NCI-H1105 treated with DMSO at 0.1 percent for 48 hours (cell line): ENCODE measurements at regions not wholly inside any gene's neighbourhood (a gene's known extent, or its start where the extent isn't known, plus 50 kb on each side); places are given as distances from the start of the nearest gene placed in this dataset.

Experiments used
- DNase-seq: peaks from one replicate; lab custom pipeline; 2025; lab: John Stamatoyannopoulos, UW

DNA sequence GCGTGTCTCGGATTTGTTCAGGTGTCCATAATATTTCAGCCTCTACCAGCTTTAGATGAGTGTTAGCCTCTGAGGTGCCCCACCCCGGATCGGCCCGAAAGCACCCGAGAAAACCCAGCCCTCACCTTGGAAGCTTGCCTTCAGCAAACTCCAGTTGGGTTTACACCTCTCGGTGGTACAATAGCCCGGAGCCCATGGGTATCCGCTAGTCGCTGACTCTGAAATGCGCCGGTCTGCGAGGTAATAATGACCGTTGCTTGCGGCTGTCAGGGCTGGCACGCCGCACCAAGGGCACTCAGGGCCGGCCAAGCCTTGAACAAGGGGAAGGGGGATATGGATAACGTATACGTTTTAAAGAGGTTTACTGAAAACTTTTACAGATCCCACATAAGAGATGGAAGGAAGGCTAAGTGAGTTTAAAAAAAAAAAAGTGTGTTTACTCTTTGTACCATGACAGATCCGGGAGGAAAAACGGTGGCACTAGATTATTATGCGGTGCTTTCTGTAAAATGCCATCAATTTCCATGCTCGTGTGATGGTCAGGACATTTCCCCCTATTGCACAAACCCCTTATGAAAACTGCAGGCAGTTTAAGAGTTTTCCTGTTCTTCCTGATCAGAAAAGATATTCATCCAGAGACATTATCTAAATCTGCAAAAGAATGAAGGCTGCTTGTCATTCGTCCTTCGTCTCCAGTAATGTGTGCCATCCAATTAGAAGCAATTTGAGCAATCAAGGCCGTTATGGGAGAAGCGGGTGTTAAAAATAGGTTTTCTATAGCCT, 124.2 kb downstream of the TMEM161B start:
- no peak for DNase-seq

DNA sequence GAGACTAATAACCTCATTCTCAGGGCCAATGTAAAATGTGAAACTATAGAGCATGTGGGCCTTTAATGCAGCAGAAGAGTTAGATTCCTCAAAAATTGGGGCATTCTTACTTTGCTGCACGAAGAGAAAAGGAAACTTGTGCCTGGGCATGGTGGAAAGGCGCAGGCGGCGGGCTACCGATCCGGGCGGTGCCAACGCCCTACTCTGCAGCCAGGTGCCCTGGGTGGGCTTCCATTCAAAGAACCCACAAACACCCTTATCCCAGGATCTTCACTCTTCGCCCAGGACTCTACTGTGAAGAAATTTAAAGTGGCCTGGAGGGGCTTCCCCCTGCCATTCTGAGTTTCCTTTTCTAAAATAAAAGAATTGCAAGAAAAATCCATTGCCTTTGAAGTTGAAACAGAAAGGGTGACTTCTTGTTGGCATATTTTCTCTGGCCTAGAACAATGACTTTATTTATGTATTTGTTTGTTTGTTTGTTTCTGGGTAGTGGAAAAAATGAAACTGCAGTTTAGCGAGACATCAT, 124.9 kb downstream of the TMEM161B start:
- no peak for DNase-seq

DNA sequence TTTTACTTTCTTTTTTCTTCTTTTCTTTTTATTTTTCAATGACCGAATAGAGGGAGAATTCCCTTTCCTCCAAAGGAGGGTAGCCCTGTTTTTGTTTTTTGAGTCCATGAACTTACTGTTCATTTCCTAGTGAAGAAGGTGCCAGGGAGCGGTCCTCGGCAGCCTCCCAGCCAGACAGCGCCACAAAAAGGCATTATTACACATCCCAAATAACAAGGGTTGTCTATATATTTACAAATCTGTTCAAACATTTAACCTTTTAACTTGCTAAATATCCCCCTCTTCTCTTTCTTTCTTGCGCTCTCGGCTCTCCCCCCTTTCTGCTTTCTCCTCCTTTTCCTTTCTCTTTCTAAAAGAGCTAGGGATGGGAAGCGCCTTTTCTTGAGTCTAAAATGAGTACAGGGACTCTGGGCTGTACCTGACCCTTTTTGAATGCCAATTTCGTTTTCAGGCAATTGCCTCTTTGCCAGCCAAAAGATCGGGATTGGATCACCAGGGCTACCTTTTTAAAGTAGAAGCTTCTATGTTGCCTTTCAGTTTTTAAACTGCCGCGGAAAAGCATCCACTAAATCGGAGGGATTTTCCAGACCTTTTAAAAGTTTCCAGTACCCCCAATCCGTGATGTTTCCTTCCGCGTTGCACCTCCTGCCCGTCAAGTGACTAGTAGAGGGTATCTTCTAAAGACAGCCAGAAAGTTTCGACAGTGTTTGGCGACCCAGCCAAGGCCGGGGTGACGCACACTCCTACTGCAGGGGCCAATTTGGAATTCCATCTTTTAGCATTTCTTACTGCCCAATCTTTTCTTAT, 125.6 kb downstream of the TMEM161B start:
- no peak for DNase-seq

DNA sequence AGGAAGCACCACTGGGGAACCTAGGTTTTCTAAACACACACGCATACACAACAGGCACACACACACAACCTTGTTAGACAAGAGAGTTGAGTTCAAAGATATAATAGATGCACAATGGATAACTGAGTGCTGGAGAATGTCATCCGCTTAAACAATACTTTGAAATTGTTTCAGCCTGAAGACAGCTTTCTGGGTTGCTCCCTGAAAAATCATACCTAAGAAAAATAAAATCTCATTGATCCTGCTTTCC, 126.1 kb downstream of the TMEM161B start:
- DNase-seq, result no peak

DNA sequence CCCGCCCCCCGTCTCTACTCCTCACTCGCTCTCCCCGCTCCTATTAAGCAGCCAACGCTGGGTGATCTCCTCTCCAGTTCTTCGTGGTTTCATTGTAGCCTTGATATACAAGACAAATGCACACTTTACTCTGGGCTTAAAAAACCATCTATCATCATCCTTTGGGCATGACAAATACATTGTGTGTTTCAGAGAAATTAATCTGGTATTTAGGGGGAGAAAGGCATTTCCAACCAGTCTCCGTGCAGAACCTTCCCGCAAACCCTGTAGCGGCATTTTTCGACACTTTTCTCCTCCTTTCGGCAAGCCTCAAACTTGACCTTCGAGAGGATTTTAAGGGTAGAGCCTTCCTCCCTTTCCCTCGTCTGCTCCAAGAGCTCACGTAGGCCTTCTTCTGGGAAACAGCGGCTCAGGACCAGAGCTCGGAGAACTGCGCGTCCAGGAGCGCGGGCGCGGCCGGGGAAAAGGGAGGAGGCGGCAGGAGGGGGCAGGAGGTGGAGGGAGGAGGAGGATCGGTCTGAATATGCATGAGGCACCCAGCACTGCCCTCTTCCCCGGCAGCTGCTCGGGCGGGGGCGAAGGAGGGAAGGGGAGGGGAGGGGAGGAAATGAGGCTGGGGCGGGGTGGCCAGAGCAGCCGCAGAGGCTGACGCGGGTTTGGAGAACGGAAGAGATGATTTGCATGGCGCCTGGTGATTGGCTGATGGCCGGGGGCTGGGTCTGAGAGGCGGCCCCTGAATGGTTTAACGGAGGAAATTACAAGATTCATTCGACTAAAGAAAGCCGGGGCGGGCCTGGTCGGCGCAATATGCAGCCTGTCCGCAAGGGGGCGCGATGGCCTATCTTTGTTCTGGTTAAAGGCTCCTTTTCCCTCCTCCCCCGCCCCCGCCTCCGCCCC, 127.5 kb downstream of the TMEM161B start:
- peak; percentile 94 for DNase-seq

DNA sequence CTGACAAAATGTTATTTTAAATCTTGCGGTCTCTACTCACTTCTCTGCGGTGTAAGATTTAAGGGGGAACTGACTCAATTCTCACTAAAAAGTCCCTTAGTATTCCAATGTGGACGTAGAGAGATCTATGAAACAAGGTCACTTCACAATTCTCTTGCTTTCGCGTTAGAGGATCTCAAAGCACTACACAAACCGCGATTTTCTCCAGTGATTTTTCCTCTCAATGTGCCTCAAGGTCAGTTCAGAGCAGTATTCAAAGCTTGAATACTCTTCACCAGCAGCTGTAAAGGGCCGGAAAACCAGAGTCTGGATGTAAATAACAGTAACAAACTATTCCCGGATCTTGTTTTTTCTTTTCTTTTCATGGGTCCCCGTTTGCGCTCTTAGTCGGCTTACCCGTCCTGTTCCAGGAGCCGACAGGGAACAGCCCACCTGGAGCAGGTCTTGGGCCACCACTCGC, 128.2 kb downstream of the TMEM161B start:
- DNase-seq, result no peak

DNA sequence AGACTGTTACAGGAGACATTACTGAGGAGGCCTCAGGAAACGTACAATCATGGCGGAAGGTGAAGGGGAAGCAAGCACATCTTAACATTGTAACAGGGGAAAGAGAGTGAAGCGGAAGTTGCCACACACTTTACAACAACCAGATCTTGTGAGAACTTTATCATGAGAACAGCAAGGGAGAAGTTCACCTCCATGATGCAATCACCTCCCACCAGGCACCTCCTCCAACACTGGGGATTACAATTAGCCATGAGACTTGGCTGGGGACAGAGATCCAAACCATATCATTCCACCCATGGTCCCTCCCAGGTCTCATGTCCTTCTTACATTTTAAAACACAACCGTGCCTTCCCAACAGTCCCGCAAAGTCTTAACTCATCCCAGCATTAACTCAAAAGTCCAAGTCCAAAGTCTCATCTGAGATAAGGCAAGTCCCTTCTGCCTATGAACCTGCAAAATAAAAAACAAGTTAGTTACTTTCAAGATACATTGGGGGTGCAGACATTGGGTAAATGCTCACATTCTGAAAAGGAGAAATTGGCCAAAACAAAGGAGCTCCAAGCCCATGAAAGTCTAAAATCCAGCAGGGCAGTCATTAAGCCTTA, 138.3 kb downstream of the TMEM161B start:
- DNase-seq, result no peak

DNA sequence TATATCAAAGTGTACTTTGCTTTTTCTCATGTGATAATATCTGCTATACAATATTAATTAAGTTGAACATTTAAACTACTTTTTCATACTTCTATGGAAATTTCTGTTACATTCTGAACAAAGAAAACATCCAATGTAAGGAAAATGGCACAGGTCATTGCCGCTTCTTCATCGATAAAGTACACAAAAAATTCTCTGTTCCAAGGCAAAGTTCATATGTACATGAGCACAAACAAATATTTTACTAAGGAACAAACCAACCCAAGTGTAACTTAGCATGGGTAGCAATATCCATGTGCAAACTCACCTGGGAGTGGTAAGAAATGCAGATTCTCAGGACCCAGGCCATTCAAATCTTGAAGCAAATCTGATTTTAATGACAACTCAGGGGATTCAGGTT, 139.8 kb downstream of the TMEM161B start:
- DNase-seq, result no peak

DNA sequence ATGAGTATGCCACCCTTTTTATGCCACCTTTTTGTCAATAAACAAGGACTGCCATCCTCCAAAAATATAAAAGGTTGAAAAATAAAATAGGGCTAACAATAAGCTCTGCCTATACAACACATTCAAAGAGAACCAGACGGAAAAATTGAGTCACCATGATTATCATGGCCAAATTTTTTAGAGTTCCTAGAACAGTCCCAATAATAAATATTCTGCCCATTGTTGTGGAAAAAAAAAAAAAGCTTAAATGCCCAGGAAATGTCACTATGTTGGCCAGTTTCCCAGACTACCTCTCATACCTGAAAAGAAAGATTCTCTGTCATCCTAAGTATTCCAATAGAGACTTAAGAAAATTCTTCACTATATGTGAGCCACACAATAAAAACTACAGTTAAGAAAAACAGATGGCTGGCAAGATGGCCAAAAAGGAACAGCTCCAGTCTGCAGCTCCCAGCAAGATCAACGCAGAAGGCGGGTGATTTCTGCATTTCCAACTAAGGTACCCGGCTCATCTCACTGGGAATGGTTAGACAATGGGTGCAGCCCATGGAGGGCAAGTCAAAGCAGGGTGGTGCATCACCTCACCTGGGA, 149.0 kb downstream of the TMEM161B start:
- no peak for DNase-seq

DNA sequence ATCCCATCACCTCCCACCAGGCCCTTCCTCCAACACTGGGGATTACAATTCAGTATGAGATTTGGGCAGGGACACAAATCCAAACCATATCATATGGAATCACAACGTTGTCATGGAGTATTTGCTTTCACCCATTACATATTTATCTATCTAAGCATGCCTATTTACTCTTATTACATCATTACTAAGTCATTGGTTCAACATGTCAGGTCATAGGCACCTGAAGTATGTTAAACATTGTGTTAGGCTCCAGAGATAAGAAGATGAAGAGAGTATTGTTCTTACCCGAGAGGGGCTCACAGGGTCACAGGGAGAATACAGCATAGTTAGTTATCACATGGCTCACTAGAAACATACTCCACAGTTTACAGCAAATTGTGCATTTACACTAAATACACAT, 150.5 kb downstream of the TMEM161B start:
- no peak for DNase-seq

DNA sequence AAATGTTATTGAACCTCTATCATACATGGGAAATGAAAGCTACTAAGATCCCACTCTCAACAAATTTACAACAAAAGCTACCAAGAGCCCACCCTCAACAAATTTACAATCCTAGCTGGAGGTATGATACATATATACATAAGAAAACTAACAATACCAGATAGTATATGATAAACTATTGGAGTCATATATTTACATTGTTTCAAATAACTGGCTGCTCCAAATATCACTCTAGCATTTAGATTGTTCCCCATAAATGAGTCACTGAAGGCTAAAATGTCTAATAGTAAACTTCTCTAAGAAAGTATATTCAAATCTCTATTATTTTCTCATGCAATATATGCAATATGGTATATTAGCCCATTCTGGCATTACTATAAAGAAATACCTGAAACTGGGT, 151.1 kb downstream of the TMEM161B start:
- DNase-seq, result no peak

DNA sequence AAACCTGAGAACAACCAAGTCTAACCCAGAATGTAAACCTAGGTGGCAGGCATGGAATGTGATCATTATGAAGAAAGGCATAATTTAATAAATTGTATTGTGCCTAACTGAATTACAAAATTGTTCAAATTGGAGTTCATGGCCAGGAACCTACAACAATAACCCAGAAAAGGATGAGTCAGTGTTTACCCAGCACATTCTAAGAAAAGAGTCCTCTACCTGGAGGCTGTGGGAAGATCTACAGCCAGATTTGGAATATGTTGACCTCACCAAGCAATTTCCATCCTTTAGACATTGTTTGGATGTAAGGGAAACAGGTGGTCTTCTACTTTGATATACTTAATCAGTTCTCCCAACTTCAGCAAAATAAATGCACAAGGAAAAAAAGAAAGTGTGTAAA, 152.2 kb downstream of the TMEM161B start:
- DNase-seq, result no peak

DNA sequence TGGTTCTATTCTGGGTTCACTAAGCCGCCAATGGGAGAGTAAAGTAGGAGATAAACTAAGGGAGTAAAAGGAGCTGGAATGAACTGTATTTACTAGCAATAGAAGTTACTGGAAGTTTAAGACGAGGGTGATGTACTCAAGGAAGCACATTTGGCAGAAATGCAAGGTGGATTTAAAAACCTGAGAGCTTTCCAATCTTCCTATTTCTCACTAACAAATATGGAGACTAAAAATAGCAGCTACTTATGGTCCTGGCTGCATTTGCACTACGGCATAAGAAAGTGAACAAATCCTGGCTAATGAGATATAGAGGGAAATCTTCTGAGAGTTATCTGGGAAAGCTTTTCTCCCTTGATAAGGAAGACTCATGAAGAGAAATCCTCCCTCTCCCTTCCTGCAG, 153.4 kb downstream of the TMEM161B start:
- no peak for DNase-seq

DNA sequence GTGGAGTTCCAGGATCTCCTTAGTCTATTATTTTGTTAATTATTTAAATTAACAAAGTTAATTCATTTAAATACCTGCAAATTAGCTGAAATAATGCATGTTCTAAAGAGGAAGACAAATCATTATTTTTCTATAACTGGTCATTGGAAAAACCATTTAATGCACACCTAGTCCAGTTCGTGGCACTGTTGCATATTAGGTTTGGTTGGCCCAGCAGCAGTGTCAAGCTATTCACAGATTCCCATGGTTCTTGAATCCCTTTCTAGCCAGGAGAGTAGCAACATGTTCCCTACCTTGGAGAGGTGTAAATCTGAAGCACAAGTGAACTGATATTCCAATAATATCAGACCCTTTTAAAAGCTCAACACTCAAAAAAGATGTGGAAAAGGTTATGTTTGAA, 155.2 kb downstream of the TMEM161B start:
- no peak for DNase-seq

DNA sequence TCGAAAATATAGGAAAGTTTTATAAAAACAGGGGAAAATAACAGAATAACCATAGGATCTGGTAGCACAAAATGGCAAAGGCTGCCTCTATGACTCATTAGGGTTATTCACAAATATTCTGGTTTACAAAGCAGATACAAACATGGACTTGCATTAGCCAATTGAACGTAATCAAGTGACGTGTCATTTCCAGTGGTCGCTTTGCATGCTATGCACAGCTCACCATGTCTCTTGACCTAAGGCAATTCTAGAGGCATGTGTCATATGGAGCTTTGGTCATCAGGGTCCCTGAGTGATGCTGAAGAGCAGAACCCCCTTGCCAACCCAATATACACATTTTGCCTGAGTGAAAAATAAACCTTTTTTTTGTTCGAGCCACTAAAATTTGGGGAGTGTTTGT, 158.8 kb downstream of the TMEM161B start:
- DNase-seq, result no peak

DNA sequence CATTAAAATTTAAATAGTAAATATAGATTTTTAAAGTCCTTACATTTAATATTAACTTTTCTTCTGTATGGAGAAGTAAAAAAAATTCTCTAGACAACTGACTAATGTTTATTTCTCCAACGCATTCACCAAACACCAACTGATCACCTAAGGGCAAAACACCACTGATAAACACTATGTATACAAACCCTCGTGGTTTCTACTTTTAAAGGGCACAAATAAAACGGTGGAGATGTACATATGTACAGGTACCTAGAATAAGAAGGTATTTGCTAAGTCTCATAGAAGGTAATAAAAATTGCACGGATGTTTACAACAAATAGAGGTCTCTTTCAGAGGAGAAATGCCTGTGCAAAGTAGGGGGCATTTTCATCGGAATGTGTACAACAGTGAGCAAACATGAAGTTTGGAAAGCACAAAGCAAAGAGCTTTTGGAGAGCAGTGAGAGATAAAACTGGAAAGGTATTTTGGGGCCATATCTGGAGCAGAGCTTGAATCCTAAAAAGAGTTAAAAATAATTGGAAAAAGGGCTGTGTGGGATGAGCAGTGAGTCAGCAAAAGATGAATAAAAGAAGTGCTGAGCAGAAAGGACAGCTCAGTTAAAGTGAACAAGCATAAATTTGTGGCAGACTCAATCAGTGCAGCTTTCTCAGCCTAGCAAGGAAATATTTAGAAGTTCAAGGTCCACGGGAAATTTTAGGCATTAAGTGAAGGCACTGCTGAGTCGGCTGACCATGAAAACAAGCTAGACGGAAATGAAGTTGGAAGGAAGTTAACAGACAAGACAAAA, 160.0 kb downstream of the TMEM161B start:
- DNase-seq, result no peak

DNA sequence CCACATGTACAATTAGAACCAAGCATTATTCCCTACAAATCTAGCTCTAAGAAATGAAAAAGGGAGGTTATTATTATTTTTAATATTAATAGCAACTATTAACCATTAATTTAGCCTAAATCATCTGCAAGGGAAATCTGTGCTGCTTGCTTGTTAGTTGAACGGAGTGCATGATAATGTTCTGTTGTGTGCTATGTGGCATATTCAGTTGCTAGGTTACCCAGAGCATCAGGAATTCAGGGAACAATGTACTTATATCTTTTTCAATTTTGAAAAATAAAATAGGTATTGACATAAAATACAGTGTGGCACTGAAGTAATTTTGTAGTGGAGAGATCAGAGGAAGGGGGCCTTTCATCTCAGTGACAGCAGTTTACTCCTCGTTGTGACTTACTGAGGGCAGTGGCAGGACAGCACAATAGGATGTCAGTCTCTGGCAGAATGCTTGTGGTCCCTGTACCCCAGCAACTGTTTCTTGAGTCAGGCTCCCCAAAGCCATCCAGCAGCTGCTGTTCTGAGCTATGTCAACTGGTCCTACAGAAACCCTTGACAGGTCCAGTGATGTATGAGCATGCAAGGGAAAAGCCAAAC, 173.6 kb downstream of the TMEM161B start:
- no peak for DNase-seq

DNA sequence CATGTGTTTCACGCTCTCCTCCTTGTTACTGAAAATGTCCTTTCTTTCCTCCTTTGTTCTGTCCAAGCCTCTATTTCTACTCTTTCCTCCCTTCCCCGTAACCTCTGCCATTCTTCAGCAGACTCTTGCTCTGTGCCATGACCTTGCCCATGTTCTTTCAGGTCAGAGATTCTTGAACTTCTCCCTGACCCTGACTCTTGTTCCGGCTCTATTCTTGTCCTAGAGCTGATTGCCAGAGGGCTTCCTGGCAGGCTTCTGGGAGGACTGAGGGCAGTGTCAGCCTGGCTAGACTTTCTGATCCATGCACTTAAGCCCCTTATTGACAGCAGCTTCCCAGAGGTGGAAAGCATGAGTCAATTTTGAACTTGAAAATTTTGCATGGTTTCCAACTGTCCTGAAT, 174.2 kb downstream of the TMEM161B start:
- no peak for DNase-seq

DNA sequence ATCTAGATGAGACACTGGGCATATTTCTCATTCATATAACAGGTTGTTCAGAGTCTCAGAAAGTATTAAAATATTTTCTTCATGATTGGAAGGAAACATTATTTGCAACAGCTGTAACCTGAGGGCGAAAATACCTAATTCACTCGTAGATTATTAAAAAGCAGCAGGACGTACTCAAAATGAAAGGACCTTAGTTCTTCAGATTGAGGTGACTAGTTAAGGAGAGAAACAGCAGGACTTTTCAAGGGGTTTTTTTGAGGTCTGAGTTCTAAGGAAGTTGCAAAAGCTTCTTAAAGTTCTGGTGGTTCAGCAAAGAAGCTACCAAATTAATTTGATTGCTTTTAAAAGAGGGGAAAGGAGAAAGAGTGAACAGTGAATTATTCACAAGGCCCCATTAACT, 174.9 kb downstream of the TMEM161B start:
- no peak for DNase-seq

DNA sequence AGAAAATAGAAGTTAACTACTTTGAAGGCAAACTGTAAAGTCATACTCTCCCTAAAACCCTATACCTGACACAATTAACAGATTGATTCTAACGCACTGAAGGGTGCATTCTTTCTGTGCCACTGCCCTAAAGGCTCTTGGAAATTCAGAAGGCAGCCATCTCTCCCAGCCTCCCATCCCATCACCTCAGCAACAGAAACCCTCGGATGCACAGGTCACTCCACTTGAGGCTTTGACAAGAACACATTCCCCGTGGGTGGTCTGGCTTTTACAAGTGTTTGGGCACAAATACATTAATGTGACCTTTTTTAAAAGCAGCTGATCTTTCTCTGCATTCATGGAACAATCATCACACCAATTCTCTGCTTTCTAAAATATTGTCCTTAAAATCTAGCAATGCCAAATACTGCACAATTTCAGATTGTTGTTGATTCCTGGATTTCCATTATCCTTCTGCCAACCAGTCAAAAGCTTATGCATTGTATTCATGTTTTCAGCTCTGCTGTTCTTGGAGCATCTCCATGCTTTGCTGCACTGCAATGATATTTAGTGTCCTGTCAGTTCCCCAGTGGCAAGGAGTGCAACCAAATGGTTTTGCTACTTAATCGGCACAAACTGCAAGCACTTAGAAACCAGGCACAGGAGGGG, 175.6 kb downstream of the TMEM161B start:
- DNase-seq, result no peak
